GM21737 (cell line): ENCODE measurements at regions not wholly inside any gene's neighbourhood (a gene's known extent, or its start where the extent isn't known, plus 50 kb on each side); places are given as distances from the start of the nearest gene placed in this dataset.
"Not testable (repeated sequence)": the region's sequence is repeated elsewhere in the genome, so short reads cannot be mapped to it uniquely, and the experiment has no call there.

Experiments
- ATAC-seq: cut with Tn5 transposase; IDR thresholded peaks from one replicate; pipeline ENCODE4 v1.9.1; 2021; ENCODE audit warnings: mild to moderate bottlenecking, moderate library complexity; ENCODE audit not compliant: unreplicated experiment

DNA sequence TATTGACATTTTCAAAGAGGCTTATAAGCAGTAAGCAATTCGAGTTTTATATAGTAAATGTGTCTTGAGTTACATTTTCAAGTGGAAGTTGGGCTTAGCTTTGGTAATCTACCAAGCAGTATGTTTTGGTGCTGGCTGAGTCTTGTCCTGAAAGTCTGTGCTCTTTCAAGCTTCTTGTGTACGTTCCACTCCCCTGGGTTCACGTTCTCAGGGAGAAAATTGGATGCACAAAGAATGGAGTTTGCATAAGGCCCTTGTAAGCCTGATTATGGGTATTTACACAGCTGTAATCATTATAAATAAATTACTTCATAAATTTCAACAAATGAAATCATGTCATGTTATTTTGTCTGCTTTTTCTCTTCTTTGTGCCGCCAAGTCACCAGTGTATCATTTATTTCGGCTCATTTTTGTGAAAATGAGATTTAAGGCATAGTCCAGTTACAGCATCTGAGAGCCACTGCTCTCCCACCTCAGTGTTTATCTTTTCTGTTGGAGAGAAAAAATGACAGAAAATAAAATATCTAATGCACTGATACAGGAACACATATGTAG lies 262.5 kb downstream of the BTBD3 start:
- no peak for ATAC-seq

DNA sequence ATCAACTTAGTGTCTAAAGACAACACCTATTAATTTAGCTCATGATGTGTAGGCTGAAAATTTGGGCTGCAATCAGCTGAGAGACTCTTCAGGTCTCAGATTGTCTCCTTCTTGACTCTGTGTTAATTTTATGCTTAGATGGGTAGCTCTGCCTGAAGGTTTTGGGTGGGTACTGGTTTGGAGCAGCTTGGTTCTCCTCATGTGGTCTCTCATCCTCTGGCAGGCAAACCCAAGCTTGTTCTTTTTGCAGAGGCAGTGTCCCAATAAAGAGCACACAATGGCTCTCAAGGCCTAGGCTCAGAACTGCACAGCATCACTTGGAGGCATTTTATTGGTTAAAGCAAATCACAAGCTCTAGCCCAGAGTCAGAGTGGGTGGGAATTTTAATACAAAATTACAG lies 280.6 kb downstream of the BTBD3 start:
- no peak for ATAC-seq

DNA sequence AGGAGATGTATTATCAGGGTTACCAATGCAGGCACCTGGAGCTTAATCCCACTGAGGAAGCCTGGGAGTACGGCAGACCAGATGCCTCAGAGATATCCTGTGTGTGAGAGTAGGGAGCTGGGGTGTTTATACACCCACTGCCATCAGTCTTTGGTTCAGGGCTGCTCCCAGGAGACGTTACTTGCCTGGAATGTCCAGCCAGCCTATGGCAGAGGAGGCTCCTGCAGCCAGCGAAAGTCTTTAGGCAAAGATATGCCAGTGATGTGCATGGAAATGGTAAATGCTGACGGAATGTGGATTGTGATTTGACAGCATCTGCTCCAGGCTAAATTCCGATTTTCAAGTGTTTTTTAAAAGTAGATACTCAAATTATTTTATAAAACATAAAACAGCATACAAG lies 282.0 kb downstream of the BTBD3 start:
- no peak for ATAC-seq

DNA sequence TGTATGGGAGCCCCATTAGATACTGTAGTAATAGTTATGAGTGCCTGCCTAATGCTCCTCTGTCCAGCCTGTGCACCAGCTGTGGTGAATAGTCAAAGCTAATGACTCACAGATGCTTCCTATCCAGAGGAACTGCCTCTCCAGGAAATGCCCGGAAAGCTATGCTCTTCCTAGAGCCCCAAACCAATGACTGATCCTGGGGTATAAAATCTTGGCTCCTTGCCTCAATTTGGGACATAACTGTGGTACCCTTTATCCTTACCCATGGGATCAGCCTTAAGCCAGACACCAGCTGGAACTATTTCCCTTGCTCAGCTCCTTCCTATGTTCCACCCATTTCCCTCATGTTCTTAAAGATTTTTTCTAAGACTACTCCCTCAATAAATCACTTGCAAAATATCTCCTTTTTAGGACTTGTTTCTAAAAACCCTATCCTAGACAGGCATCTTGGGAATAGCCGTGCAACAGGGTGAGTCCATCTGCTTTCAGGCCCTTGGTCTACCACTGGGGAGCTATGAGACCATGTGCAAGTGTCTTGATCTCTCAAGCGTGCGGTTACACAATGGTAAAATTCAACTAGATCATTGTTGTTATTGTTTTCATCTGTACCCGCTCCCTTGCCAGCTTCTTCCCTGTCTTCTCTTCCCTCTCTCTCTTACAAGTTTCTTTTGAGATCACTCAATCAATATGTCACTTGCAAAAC lies 283.7 kb downstream of the BTBD3 start:
- ATAC-seq, result no peak

DNA sequence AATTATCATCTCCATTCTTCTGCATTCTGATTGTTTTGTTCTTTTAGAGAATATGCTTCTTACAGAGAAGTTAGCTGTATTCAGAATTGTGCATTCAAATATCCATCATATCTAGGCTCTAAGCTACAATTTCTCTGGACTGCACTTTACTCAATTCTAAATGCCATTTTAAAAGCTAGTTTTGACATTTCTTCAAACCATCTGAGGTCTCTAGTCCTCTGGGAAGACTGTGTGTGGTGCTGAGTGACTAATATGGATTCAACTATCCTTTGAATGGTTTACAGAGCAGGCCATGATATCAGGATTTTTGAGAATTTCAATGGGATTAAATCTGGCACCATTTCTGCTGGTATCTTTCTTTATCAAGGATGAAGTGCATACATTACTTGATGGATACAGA lies 285.7 kb downstream of the BTBD3 start:
- no peak for ATAC-seq

DNA sequence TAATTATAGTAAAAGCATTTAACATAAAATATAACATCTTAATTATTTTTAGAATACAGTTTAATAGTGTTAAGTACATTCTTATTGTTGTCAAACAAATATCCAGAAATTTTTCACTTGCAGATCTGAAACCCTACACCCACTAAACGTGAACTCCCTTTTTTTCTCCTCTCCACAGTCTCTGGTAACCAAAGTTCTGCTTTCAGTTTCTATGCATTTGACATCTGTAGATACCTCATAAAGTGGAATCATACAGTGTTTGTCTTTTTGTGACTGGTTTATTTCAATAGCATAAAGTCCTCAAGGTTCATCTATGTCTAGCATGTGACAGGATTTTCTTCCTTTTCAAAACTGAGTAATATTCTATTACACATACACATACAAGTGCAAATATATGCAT lies 286.3 kb downstream of the BTBD3 start:
- no peak for ATAC-seq

DNA sequence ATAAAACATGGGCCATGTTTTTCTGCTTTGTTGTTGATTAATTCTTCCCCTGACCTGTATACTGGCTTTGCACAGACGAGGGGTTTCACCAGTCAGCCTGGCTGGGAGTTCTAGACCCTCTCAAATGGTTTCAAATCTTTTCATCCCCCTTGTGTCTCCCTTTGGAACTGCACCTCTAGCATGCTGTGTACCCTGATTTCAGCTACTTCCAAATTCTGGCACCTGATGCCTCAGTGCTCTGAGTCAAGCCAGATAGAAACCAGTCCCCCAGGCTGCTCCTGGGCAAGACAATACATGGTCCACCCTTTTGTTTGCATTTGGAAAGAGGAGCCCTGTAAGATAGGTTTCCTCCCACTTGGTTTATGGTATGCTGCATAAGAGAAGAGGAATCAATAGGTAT lies 290.2 kb downstream of the BTBD3 start:
- no peak for ATAC-seq

DNA sequence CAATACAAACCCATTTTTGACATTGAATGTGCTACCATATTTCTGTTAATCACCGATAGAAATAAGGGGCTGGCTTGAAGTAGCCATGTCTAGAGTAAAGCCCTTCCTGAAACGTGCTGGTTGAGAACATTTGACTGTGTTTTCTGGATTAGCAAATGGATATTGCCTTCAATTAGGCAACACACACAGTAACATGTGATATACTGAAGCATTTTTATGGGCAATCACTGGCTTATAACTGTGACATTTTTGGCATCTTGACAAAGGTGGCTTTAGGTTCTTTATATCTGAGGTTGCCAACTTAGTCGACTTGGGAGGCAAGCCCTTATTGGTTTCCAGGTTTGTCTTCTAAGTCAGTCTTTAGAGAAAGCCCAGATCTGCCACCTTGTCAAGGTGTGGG lies 292.9 kb downstream of the BTBD3 start:
- ATAC-seq, result no peak

DNA sequence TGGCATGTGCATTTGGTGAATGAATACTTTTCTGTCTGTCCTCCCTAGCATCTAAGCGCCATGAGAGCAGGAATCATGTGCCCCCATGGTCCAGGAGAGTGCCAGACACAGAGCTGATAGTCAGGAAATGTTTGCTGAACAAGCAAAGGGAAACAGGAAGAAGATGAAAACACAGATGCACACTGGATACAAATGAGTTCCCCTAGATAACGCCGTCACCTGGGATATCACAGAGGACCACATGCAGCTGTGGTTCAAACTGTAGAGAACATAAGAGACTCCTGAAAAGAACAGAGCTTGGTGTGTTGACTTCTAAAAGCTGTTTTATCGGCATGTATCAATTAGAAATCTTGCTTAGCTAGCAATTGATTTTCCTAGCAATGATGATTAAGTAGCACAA lies 293.7 kb downstream of the BTBD3 start:
- ATAC-seq, result no peak

DNA sequence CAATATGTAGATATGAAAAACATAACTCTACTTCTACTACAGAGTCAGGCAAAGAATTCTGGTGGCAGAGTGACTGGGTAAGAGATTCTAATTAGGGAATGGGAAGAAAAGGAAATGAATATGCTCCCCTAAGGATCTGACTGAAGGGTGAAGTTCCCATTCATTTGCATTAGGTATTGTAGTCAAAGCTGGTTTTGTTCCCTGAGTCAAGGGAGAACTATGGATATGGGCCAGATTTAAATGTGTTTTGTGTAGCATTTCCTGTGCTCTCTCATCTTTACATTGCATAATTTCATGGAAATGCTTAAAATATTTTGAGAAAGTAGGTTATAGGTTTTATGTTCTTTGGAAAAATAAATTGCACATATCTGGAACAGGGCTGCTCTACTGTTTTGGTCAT lies 299.7 kb downstream of the BTBD3 start:
- ATAC-seq, result no peak

DNA sequence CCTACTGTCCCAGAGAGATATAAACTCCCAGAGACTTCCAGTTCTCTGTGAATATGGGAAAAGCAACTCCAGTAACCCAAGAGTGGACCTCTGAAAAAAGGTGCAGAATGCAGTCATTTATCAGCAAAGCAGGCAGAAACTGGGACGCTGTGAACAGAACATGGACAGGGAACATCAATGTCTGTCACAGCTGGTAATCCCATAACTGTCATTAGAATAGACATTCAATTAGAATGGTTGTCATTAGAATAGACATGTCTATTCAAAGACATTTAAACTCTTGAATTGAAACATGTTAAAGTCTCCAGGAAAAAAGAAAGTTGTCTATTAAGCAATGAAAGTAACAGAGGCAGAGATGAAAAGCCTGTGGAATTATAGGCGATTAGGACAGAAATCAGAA lies 302.1 kb downstream of the BTBD3 start:
- ATAC-seq, result no peak

DNA sequence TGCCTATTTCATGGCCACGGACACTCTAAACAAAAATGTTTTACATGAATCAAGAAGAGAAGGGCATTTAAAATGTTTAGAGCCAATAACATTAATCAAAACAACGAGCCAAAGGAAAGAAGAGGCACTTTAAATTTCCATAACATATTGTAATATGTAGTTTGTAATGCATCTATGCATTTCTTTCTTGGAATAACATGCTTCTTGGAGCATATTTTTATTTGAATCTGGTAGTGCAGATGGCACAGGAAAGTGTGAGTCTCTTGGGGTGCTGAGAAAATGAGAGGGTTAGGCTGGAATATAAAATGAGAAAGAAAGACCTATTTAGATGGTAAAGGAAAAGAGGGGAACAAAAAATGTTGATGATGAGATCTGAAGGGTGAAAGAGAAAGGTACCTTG lies 305.4 kb downstream of the BTBD3 start:
- ATAC-seq, result no peak

DNA sequence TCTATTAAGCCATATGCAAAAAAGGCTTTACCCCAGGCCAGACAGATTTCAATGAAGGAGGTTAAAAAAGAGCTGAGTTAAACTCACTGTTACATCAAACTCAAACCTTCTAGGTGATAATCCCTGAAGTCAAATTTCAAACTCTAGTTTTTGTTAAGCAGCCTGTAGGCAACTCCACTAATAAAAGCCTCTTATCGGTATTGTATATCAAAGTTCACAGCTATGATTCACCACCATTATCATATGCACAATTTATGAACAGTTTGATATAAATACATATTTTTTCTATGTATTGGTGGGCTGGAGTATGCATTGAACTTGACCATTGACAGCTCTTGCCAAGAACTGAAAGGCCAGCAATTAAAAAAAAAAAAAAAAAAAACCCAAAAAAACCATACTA lies 308.2 kb downstream of the BTBD3 start:
- ATAC-seq, result no peak

DNA sequence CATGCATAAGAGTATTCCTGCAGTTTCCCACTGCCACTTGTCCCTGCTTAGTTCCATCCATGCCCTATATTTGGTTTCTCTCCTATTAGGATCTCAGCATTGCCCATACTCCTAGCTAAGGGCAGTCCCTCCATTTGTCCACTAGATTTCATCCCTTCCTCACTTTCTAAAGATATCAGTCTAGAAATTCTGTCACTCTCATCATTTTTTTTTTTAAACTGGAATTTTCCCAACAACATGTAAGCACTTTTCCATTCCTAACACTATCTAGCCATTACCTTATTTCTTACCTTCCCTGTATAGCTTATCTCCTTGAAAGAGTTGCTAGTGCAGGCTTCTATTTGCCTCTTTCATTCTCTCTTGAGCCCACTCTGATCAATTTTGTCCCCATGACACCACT lies 312.2 kb downstream of the BTBD3 start:
- ATAC-seq, result no peak

DNA sequence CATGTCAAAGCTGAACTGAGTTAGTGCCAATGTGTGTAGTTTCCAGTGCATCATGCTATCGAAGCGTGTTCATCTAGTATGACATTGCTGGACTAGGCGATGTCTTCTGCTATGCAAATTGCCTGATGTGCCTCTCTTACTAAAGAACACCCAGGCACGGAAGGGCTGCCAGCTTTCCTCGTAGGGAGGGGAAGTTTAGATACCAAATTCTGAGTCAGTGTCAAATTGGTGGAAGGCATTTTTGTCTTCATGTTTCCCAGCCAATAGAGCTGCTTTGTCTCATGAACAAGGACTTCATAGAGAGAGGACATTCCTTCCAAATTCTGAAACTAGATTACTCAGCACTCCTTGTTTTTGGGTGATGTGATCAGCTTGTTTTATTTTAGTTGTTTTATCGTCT lies 320.1 kb downstream of the BTBD3 start:
- no peak for ATAC-seq

DNA sequence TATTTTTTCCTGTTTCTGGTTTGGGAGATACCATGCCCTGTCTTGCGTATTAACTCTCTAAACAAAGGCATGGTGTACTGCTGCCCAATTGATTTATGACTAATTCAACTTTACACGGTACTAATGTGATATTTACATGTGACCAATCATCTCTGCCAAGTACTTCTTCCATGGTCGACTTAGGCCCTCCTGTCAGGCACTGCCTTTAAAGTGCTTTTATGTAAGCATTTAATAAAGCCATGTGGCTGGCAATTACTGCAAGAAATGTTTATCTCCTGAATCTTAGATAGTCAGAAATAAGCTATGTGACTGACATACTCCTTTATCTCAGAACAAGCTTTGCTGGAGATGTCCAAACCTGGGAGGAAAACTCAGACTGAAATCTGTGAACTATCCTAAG lies 323.4 kb downstream of the BTBD3 start:
- no peak for ATAC-seq

DNA sequence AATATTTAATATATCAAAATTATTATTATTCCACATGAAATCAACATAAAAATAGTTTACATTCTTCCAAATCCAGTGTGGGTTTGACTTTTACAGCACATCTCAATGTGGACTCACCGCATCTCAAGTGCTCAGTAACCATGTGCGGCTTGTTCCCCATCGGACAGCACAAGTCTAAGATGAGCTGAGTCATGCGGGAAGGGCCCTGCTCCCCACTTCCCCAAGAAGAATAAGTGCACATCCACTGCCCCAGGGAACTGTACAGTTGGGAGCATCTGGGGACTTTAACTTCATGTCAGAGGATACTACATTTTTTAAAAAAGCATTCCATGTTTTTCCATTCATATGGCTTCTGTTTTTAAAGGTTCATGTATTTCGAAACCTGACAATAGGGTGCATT lies 325.6 kb downstream of the BTBD3 start:
- no peak for ATAC-seq

DNA sequence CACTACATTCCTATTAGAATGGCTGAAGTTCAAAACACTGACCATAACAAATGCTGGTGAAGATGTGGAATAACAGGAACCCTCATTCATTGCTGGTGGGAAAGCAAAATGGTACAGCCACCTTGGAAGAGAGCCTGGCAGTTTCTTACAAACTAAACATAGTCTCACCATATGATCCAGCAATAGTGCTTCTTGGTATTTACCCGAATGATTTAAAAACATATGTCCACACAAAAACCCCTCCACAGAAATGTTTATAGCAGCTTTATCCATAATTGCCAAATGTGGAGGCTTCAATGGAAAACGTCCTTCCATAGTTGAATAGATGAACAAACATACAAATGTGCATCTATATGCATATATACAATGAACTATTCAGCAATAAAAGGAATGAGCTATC lies 330.8 kb downstream of the BTBD3 start:
- ATAC-seq, result no peak

DNA sequence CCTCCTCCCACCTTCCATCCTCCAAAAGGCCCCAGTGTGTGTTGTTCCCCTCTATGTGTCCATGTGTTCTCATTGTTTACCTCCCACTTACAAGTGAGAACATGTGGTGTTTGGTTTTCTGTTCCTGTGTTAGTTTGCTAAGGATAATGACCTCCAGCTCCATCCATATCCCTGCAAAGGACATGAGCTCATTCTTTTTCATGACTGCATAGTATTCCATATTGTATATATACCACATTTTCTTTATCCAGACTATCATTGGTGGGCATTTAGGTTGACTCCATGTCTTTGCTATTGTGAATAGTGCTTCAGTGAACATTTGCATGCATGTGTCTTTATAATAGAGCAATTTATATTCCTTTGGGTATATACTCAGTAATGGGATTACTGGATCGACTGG lies 333.0 kb downstream of the BTBD3 start:
- not testable (repeated sequence) for ATAC-seq

DNA sequence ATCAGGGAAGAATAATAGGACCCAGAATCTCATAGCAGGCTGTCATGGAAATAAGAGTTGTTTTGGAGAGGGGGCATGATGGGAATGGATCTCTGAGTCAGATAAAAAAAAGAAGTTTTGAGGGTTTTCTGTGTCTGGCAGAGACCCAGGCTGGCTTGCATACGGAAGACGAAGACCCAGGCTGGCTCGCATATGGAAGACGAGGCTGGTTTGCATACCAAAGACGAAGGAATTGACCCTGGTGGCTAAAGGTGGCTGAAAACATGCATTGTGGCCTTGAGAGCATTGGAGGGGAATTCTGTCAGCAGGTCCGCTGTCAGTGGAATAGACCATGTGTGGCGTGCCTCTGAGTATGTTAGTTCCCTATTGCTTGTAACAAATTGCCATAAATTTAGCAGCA lies 335.1 kb downstream of the BTBD3 start:
- no peak for ATAC-seq

DNA sequence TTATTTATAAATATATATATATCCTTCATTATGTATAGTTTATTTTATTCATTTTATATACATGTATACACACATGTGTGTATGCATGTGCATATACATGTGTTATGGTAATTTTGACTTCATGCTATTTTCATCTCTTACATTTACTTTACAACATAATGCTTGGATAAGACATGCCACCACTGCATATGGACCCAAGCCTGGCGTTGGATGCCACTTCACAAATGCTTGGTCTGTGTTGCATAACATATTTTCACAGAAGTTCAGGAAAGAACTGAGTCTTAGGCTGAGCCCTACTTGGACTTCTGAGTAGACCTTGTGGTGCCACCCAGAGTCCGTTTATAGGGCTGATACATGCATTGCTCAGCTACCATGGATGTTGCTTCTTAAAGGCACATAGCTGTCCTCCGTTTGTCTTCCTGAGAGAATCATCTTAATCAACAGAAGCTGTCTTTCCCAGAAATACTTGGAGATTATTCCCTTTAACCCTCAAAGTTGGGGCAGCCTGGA lies 337.8 kb downstream of the BTBD3 start:
- no peak for ATAC-seq

DNA sequence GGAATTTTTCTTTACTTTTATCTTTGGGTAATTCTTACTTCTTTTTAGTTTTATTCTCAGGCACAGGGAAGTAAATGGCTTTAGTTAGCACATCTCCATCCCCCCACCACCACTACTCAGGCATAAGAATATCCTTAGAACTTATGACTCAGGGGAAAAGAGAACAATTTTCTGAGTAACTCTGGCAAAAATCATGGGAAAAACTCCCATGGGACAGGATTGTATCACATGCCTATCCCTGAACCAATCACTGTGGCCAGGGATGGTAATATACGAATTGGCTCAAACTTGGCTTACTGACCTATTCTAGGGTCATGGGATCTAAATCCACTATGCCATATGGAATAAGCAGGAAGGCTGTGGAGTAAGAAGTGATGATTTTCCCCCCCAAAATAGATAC lies 339.1 kb downstream of the BTBD3 start:
- no peak for ATAC-seq

DNA sequence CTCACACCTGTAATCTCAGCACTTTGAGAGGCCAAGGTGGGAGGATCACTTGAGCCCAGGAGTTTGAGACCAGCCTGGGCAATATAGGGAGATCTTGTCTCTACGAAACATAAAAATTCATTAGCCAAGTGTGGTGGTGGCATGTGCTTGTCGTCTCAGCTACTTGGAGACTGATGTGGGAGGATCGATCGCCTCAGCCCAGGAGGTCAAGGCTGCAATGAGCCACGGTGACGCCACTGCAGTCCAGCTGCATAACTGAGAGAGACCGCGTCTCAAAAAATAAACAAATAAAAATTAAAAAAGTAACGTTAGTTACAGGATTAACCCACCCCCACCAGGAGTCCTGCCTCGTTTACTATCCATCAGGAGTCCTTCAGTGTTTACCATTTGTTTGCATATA lies 345.1 kb downstream of the BTBD3 start:
- no peak for ATAC-seq
